ENCODE measurements at regions not wholly inside any gene's neighbourhood (a gene's known extent, or its start where the extent isn't known, plus 50 kb on each side); places are given as distances from the start of the nearest gene placed in this dataset.

GRCh38 chr12:91968076-91968776, 177.4 kb downstream of the BTG1 start:
- no peak for DNase-seq (ENCODE audit: low spot score)

- DNase-seq (ENCODE audit: low spot score), result no peak
Measured at GRCh38 chr12:91967590-91967989, 178.1 kb downstream of the BTG1 start.

GRCh38 chr12:91965781-91966180, 179.9 kb downstream of the BTG1 start:
- DNase-seq (ENCODE audit: low spot score), result no peak

GRCh38 chr12:91964501-91964900, 181.1 kb downstream of the BTG1 start:
- DNase-seq (ENCODE audit: low spot score), result no peak

GRCh38 chr12:91959220-91959619, 186.4 kb downstream of the BTG1 start:
- DNase-seq (ENCODE audit: low spot score), result no peak

- peak; percentile 30 for DNase-seq (ENCODE audit: low spot score)
Measured at GRCh38 chr12:91958816-91959215, 186.8 kb downstream of the BTG1 start.

GRCh38 chr12:91954747-91955146, 190.9 kb downstream of the BTG1 start:
- DNase-seq (ENCODE audit: low spot score), result no peak

GRCh38 chr12:91954326-91954725, 191.3 kb downstream of the BTG1 start:
- DNase-seq (ENCODE audit: low spot score), result no peak

- DNase-seq (ENCODE audit: low spot score), result no peak
Measured at GRCh38 chr12:91952916-91953315, 192.7 kb downstream of the BTG1 start.

GRCh38 chr12:91951571-91951970, 194.1 kb downstream of the BTG1 start:
- no peak for DNase-seq (ENCODE audit: low spot score)

GRCh38 chr12:91948504-91948903, 197.1 kb downstream of the BTG1 start:
- DNase-seq (ENCODE audit: low spot score), result no peak

GRCh38 chr12:91947459-91947858, 198.2 kb downstream of the BTG1 start:
- no peak for DNase-seq (ENCODE audit: low spot score)

GRCh38 chr12:91944637-91945036, 201.0 kb downstream of the BTG1 start:
- no peak for DNase-seq (ENCODE audit: low spot score)

- no peak for DNase-seq (ENCODE audit: low spot score)
Measured at GRCh38 chr12:91940826-91941570, 204.6 kb downstream of the BTG1 start.

- DNase-seq (ENCODE audit: low spot score), result no peak
Measured at GRCh38 chr12:91940322-91940721, 205.3 kb downstream of the BTG1 start.

- DNase-seq (ENCODE audit: low spot score), result no peak
Measured at GRCh38 chr12:91937706-91938105, 207.9 kb downstream of the BTG1 start.

- no peak for DNase-seq (ENCODE audit: low spot score)
Measured at GRCh38 chr12:91937009-91937408, 208.6 kb downstream of the BTG1 start.

- no peak for DNase-seq (ENCODE audit: low spot score)
Measured at GRCh38 chr12:91935296-91935695, 210.3 kb downstream of the BTG1 start.

- DNase-seq (ENCODE audit: low spot score), result peak; percentile 35
Measured at GRCh38 chr12:91931111-91931510, 214.5 kb downstream of the BTG1 start.

GRCh38 chr12:91928501-91928900, 217.1 kb downstream of the BTG1 start:
- DNase-seq (ENCODE audit: low spot score), result no peak

- DNase-seq (ENCODE audit: low spot score), result peak; percentile 83
Measured at GRCh38 chr12:91926848-91927247, 218.8 kb downstream of the BTG1 start.

- no peak for DNase-seq (ENCODE audit: low spot score)
Measured at GRCh38 chr12:91924827-91925226, 220.8 kb downstream of the BTG1 start.

GRCh38 chr12:91923864-91924263, 221.8 kb downstream of the BTG1 start:
- DNase-seq (ENCODE audit: low spot score), result no peak
